ENCODE measurements at regions not wholly inside any gene's neighbourhood (a gene's known extent, or its start where the extent isn't known, plus 50 kb on each side); places are given as distances from the start of the nearest gene placed in this dataset.

GRCh38 chr15:56844892-56845291 lies 73.6 kb upstream of the TCF12 start (continued):
- no peak for TF ChIP-seq ZNF512 (CRISPR knock-in tag; IDR thresholded peaks at IDR 0.05; ENCODE audit: borderline replicate concordance)
- no peak for TF ChIP-seq NFE2L1 (CRISPR knock-in tag; IDR thresholded peaks at IDR 0.05)
- TF ChIP-seq TEAD1 (CRISPR knock-in tag; IDR thresholded peaks at IDR 0.05) = no peak
- no peak for TF ChIP-seq FOXP1 (CRISPR knock-in tag; IDR thresholded peaks at IDR 0.05; ENCODE audit: borderline replicate concordance)
- TF ChIP-seq FOXK1 (CRISPR knock-in tag; IDR thresholded peaks at IDR 0.05) = no peak
- TF ChIP-seq FOXJ3 (CRISPR knock-in tag; IDR thresholded peaks at IDR 0.05; ENCODE audit: borderline replicate concordance) = no peak
- no peak for TF ChIP-seq E2F1 (CRISPR knock-in tag; IDR thresholded peaks at IDR 0.05)
- TF ChIP-seq HMGA2 (CRISPR knock-in tag; IDR thresholded peaks at IDR 0.05) = no peak

- Mint-ChIP-seq H3K36me3 (no peaks in the 10 kb centered on the region), H3K27ac (no peak overlapping the region), H3K27me3 (ENCODE audit: low read depth) (no peaks in the 10 kb centered on the region), H3K4me3 (no peak overlapping the region), H3K4me1 (peaks cover 1% of the 10 kb centered on the region; the same call in 1 of the 2 replicates), H3K9me3 (no peaks in the 10 kb centered on the region)
- DNase-seq (ENCODE audit: low spot score) (no peak), ATAC-seq (no peak)
- ChIA-PET POLR2A (no interaction called here), CTCF (no interaction called here)
- no peak for TF ChIP-seq GRHL2 (CRISPR knock-in tag; IDR thresholded peaks at IDR 0.05; ENCODE audit: insufficient replicate concordance, severe bottlenecking)
- no peak for TF ChIP-seq NR3C1 (CRISPR knock-in tag; conservative IDR thresholded peaks at IDR 0.05; ENCODE audit: low read depth)
- TF ChIP-seq MLX (CRISPR knock-in tag; IDR thresholded peaks at IDR 0.05) = no peak
- TF ChIP-seq ZBTB43 (CRISPR knock-in tag; IDR thresholded peaks at IDR 0.05) = no peak
- no peak for TF ChIP-seq ZNF121 (CRISPR knock-in tag; IDR thresholded peaks at IDR 0.05)
- TF ChIP-seq GTF2I (CRISPR knock-in tag; conservative IDR thresholded peaks at IDR 0.05) = no peak
- no peak for TF ChIP-seq ZBTB21 (CRISPR knock-in tag; IDR thresholded peaks at IDR 0.05; ENCODE audit: borderline replicate concordance)
- TF ChIP-seq ZNF263 (CRISPR knock-in tag; IDR thresholded peaks at IDR 0.05; ENCODE audit: low read depth) = no peak
- TF ChIP-seq FOXP4 (CRISPR knock-in tag; IDR thresholded peaks at IDR 0.05) = no peak
- TF ChIP-seq EMX1 (CRISPR knock-in tag; IDR thresholded peaks at IDR 0.05) = no peak
- TF ChIP-seq MAX (CRISPR knock-in tag; IDR thresholded peaks at IDR 0.05) = no peak
Measured at GRCh38 chr15:56844471-56844870, 74.0 kb upstream of the TCF12 start.

All from WTC11 (cell line).